GM19467 (cell line): ENCODE measurements at regions not wholly inside any gene's neighbourhood (a gene's known extent, or its start where the extent isn't known, plus 50 kb on each side); places are given as distances from the start of the nearest gene placed in this dataset.

Experiments
- ATAC-seq: cut with Tn5 transposase; IDR thresholded peaks from one replicate; pipeline ENCODE4 v1.9.1; 2021; ENCODE audit warnings: mild to moderate bottlenecking, moderate library complexity; ENCODE audit not compliant: unreplicated experiment

GRCh38 chr2:94939349-94939748 lies 68.1 kb downstream of the TEKT4 start:
- no peak for ATAC-seq

GRCh38 chr2:94947097-94948016 lies 76.1 kb downstream of the TEKT4 start:
- no peak for ATAC-seq

- ATAC-seq = no peak
Observed at GRCh38 chr2:94955702-94956101, 69.8 kb upstream of the MAL start.

GRCh38 chr2:94956797-94957391 lies 68.6 kb upstream of the MAL start:
- peak; percentile 92 for ATAC-seq

- no peak for ATAC-seq
Observed at GRCh38 chr2:94958245-94958644, 67.3 kb upstream of the MAL start.

- ATAC-seq = no peak
Observed at GRCh38 chr2:94960266-94960665, 65.2 kb upstream of the MAL start.

GRCh38 chr2:94960751-94961150 lies 64.8 kb upstream of the MAL start:
- ATAC-seq = no peak

GRCh38 chr2:94964193-94964592 lies 61.3 kb upstream of the MAL start:
- ATAC-seq = no peak

- no peak for ATAC-seq
Observed at GRCh38 chr2:94966689-94967088, 58.8 kb upstream of the MAL start.

GRCh38 chr2:94970353-94970752 lies 55.2 kb upstream of the MAL start:
- ATAC-seq = no peak
